ENCODE measurements at regions not wholly inside any gene's neighbourhood (a gene's known extent, or its start where the extent isn't known, plus 50 kb on each side); places are given as distances from the start of the nearest gene placed in this dataset.

- Histone ChIP-seq H3K79me2 (ENCODE audit: low read length) (no peaks in the 10 kb centered on the region), H3K9me3 (ENCODE audit: insufficient read depth, low read length) (no peaks in the 10 kb centered on the region), H3K36me3 (replicated peaks; ENCODE audit: low read depth, low read length) (no peaks in the 10 kb centered on the region), H4K20me1 (ENCODE audit: insufficient read depth, low read length) (no peaks in the 10 kb centered on the region), H3K4me2 (ENCODE audit: low read length) (no peak overlapping the region), H3K4me1 (ENCODE audit: low read length) (no peaks in the 10 kb centered on the region), H3K4me3 (ENCODE audit: low read length) (no peak overlapping the region), H2AFZ (ENCODE audit: low read depth, low read length) (no peak overlapping the region), H3K27me3 (ENCODE audit: low read depth, low read length) (no peaks in the 10 kb centered on the region), H3K27ac (ENCODE audit: low read length) (no peak overlapping the region), H3K9ac (ENCODE audit: low read length) (no peak overlapping the region)
- TF ChIP-seq EZH2phosphoT487 (IDR thresholded peaks at IDR 0.05; ENCODE audit: low read depth) (no peak), CTCF (IDR thresholded peaks at IDR 0.05; ENCODE audit: low read depth, low read length) (no peak)
Observed at GRCh38 chr5:2675548-2675947, 75.9 kb downstream of the IRX2 start.

DNA sequence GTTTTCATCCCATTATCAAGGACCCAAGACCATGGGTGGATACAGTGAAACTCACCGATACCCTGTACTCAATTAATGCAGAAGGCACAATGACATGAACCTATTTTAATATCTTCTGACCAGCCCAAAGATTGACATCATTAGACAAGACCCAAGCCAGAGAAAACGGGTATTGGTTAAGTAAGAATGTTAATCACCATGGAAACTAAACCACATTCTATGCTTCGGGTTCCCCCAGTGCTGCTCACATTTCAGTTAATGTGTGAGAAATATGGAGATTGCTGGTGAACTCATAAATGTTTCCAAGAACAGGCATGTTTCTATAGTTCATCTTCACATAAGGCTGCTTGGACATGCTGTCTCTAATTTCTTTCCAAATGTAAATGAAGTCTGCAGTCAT is 77.0 kb downstream of the IRX2 start:
- H3K4me3 ChIP-seq (ENCODE audit: low read length) = no peak overlapping the region
- no peak overlapping the region for H2AFZ ChIP-seq (ENCODE audit: low read depth, low read length)
- H3K4me2 ChIP-seq (ENCODE audit: low read length) = no peak overlapping the region
- H3K9me3 ChIP-seq (ENCODE audit: insufficient read depth, low read length) = no peaks in the 10 kb centered on the region
- H3K27ac ChIP-seq (ENCODE audit: low read length) = no peak overlapping the region
- H3K27me3 ChIP-seq (ENCODE audit: low read depth, low read length) = no peaks in the 10 kb centered on the region
- no peaks in the 10 kb centered on the region for H3K79me2 ChIP-seq (ENCODE audit: low read length)
- H4K20me1 ChIP-seq (ENCODE audit: insufficient read depth, low read length) = no peaks in the 10 kb centered on the region
- H3K9ac ChIP-seq (ENCODE audit: low read length) = no peak overlapping the region
- no peaks in the 10 kb centered on the region for H3K36me3 ChIP-seq (replicated peaks; ENCODE audit: low read depth, low read length)
- TF ChIP-seq EZH2phosphoT487 (IDR thresholded peaks at IDR 0.05; ENCODE audit: low read depth) = no peak
- no peak for TF ChIP-seq CTCF (IDR thresholded peaks at IDR 0.05; ENCODE audit: low read depth, low read length)
- no peaks in the 10 kb centered on the region for H3K4me1 ChIP-seq (ENCODE audit: low read length)

- no peak for TF ChIP-seq CTCF (IDR thresholded peaks at IDR 0.05; ENCODE audit: low read depth, low read length)
- Histone ChIP-seq H3K9me3 (ENCODE audit: insufficient read depth, low read length) (no peaks in the 10 kb centered on the region), H3K36me3 (replicated peaks; ENCODE audit: low read depth, low read length) (no peaks in the 10 kb centered on the region), H3K27ac (ENCODE audit: low read length) (no peak overlapping the region), H3K79me2 (ENCODE audit: low read length) (no peaks in the 10 kb centered on the region), H3K27me3 (ENCODE audit: low read depth, low read length) (no peaks in the 10 kb centered on the region), H3K4me2 (ENCODE audit: low read length) (no peak overlapping the region), H3K4me3 (ENCODE audit: low read length) (no peak overlapping the region), H3K4me1 (ENCODE audit: low read length) (no peaks in the 10 kb centered on the region), H4K20me1 (ENCODE audit: insufficient read depth, low read length) (no peaks in the 10 kb centered on the region), H2AFZ (ENCODE audit: low read depth, low read length) (no peak overlapping the region), H3K9ac (ENCODE audit: low read length) (no peak overlapping the region)
Observed at GRCh38 chr5:2670940-2671339, 80.5 kb downstream of the IRX2 start.

- Histone ChIP-seq H3K79me2 (ENCODE audit: low read length) (no peaks in the 10 kb centered on the region), H4K20me1 (ENCODE audit: insufficient read depth, low read length) (no peaks in the 10 kb centered on the region), H3K4me1 (ENCODE audit: low read length) (no peaks in the 10 kb centered on the region), H2AFZ (ENCODE audit: low read depth, low read length) (no peak overlapping the region), H3K9me3 (ENCODE audit: insufficient read depth, low read length) (no peaks in the 10 kb centered on the region), H3K36me3 (replicated peaks; ENCODE audit: low read depth, low read length) (no peaks in the 10 kb centered on the region), H3K27me3 (ENCODE audit: low read depth, low read length) (no peaks in the 10 kb centered on the region), H3K4me2 (ENCODE audit: low read length) (no peak overlapping the region), H3K9ac (ENCODE audit: low read length) (no peak overlapping the region), H3K27ac (ENCODE audit: low read length) (no peak overlapping the region), H3K4me3 (ENCODE audit: low read length) (no peak overlapping the region)
- TF ChIP-seq EZH2phosphoT487 (IDR thresholded peaks at IDR 0.05; ENCODE audit: low read depth) = no peak
- TF ChIP-seq CTCF (IDR thresholded peaks at IDR 0.05; ENCODE audit: low read depth, low read length) = no peak
Observed at GRCh38 chr5:2669913-2670312, 81.6 kb downstream of the IRX2 start.

Measured in OCI-LY3 (cell line).